K562 (cell line): ENCODE measurements at regions not wholly inside any gene's neighbourhood (a gene's known extent, or its start where the extent isn't known, plus 50 kb on each side); places are given as distances from the start of the nearest gene placed in this dataset.

Experiments used
- ATAC-seq: fragments of 200-7000 bp; cut with Tn5 transposase; 3 replicates; pipeline ENCODE4 v1.9.1; 2020; ENCODE audit warnings: moderate library complexity
- BruUV-seq: library from RNA; stranded (reverse); fragments of 400-500 nt; replicated peaks from 2 replicates; lab custom pipeline; 2021; lab: Mats Ljungman, UMichigan
- CTCF ChIA-PET: fragments of 300-600 bp; formaldehyde crosslinking; extraction: SDS; loops from one replicate; lab custom pipeline; 2021; ENCODE audit warnings: low intra/inter-chr PET ratio; lab: Yijun Ruan, JAX
- POLR2A ChIA-PET: fragments of 300-600, 350-650 bp; sonication (Branson Sonifier 250); formaldehyde crosslinking; extraction: SDS; loops from one replicate; lab custom pipeline; 2021; ENCODE audit warnings: antibody characterized with exemption, inconsistent platforms; lab: Yijun Ruan, JAX
- DNase-seq, 4 experiments: peaks; one replicate each; pipeline versions ENCODE4 v3.0.0 to v3.0.0-alpha.2; 2011 to 2018; ENCODE audit warnings: low spot score in 3 of 4, mixed read lengths in 3 of 4; ENCODE audit errors: extremely low read depth in 1 of 4
- FAIRE-seq: peaks from 2 replicates; lab custom pipeline; 2011; peaks lifted over from hg19 to GRCh38; lab: Jason Lieb, UNC
- H2AFZ ChIP-seq: 2 replicates; pipeline ENCODE4 v1.6.0; 2011; ENCODE audit warnings: low read depth, low read length, control low read depth, inconsistent platforms
- H3K27ac ChIP-seq: fragments of 200-600 bp; 3 replicates; pipeline ENCODE4 v1.8.0; 2011; ENCODE audit warnings: low read depth, mild to moderate bottlenecking, control low read depth, inconsistent platforms, low read length, moderate library complexity, mixed read lengths; ENCODE audit errors: extremely low read depth
- H3K27me3 ChIP-seq, 2 experiments: fragments of 300-600 bp in 1 of 2; 2 replicates in 1 of 2; 3 replicates in 1 of 2; pipeline versions ENCODE4 v1.6.0 to v1.8.0; 2011; ENCODE audit warnings: inconsistent platforms in 2 of 2, low read length in 2 of 2, mild to moderate bottlenecking in 1 of 2, mixed read lengths in 1 of 2, moderate library complexity in 1 of 2; ENCODE audit not compliant: control insufficient read depth in 2 of 2, insufficient read depth in 2 of 2
- H3K36me3 ChIP-seq: fragments of 300-600 bp; 3 replicates; pipeline ENCODE4 v1.8.0; 2011; ENCODE audit warnings: mild to moderate bottlenecking, low read length, inconsistent platforms; ENCODE audit not compliant: control insufficient read depth, insufficient read depth
- H3K4me1 ChIP-seq, 2 experiments: fragments of 200-600 bp in 1 of 2; replicated peaks in 1 of 2; 2 replicates in 1 of 2; 3 replicates in 1 of 2; pipeline versions ENCODE4 v1.5.1 to v1.8.0; 2011; ENCODE audit warnings: inconsistent platforms in 2 of 2, low read length in 2 of 2, mild to moderate bottlenecking in 1 of 2, mixed read lengths in 1 of 2, moderate library complexity in 1 of 2; ENCODE audit not compliant: control insufficient read depth in 2 of 2, insufficient read depth in 2 of 2
- H3K4me2 ChIP-seq: 2 replicates; pipeline ENCODE4 v1.6.1; 2011; ENCODE audit warnings: low read length, control low read depth, inconsistent platforms, mixed read lengths; ENCODE audit not compliant: insufficient read depth
- H3K4me3 ChIP-seq: fragments of 200-600 bp; sonication (generic), shearing (Covaris generic); 2 replicates; pipeline ENCODE4 v1.5.1; 2016; ENCODE audit warnings: control low read depth, inconsistent platforms
- H3K79me2 ChIP-seq: fragments of 200-600 bp; 3 replicates; pipeline ENCODE4 v1.8.0; 2011; ENCODE audit warnings: low read length, inconsistent platforms; ENCODE audit not compliant: control insufficient read depth, insufficient read depth
- H3K9ac ChIP-seq, 2 experiments: 2 replicates each; pipeline versions ENCODE4 v1.6.0 to v1.6.1; 2011; ENCODE audit warnings: low read depth in 2 of 2, low read length in 2 of 2, control low read depth in 1 of 2, inconsistent platforms in 1 of 2, mild to moderate bottlenecking in 1 of 2, mixed read lengths in 1 of 2; ENCODE audit not compliant: insufficient read depth in 1 of 2
- H3K9me1 ChIP-seq: one replicate; pipeline ENCODE4 v1.6.0; 2011; ENCODE audit warnings: inconsistent platforms, mild to moderate bottlenecking, low read length, moderate library complexity; ENCODE audit not compliant: control insufficient read depth, insufficient read depth
- H3K9me3 ChIP-seq: replicated peaks from 2 replicates; pipeline ENCODE4 v1.5.1; 2011; ENCODE audit warnings: low read depth, low read length, inconsistent platforms; ENCODE audit not compliant: control insufficient read depth, insufficient read depth
- H4K20me1 ChIP-seq: replicated peaks from 2 replicates; pipeline ENCODE4 v1.6.1; 2011; ENCODE audit warnings: low read length, inconsistent platforms, mixed read lengths; ENCODE audit not compliant: control insufficient read depth, insufficient read depth
- NR4A1 ChIP-seq, 2 experiments: fragments of 250-450 bp in 1 of 2; fragments of 450-650 bp in 1 of 2; sonication (Bioruptor Pico) in 1 of 2; IDR thresholded peaks; 2 replicates each; pipeline versions ENCODE4 v1.4.0 to v1.6.1; 2016 to 2020; ENCODE audit warnings: mild to moderate bottlenecking in 2 of 2, missing compliant biosample characterization in 1 of 2, missing genetic modification characterization in 1 of 2, moderate library complexity in 1 of 2
- SRSF7 ChIP-seq: fragments of 200-400 bp; formaldehyde crosslinking; optimal IDR thresholded peaks from 2 replicates; pipeline ENCODE3; 2017; ENCODE audit warnings: mild to moderate bottlenecking, low read depth, low read length
- WGBS: fragments of 100-300 bp; shearing (Covaris generic); methylation state at CpG from one replicate; pipeline ENCODE4 v1.1.6; 2016; ENCODE audit warnings: low coverage, mixed read lengths; ENCODE audit not compliant: insufficient coverage; ENCODE audit errors: missing lambda C conversion rate; 5-methylcytosine and 5-hydroxymethylcytosine counted together
- in situ Hi-C: fragments of 300-500 bp; cut with MboI; formaldehyde crosslinking; loops from 4 replicates; pipeline ENCODE4 v1.15.0; 2018; ENCODE audit warnings: inconsistent platforms, mixed read lengths
- intact Hi-C: fragments of 100-400 bp; cut with micrococcal nuclease; formaldehyde crosslinking; loops from 2 replicates; pipeline ENCODE4 v1.14.2; 2022
- TF ChIP-seq, protein P1 (sequence below), 2 experiments: fragments of 450-650 bp; IDR thresholded peaks; 2 replicates each; pipeline ENCODE4 v1.6.1; 2016; ENCODE audit warnings: mild to moderate bottlenecking in 2 of 2, borderline replicate concordance in 1 of 2, low read depth in 1 of 2, moderate library complexity in 1 of 2

DNA sequence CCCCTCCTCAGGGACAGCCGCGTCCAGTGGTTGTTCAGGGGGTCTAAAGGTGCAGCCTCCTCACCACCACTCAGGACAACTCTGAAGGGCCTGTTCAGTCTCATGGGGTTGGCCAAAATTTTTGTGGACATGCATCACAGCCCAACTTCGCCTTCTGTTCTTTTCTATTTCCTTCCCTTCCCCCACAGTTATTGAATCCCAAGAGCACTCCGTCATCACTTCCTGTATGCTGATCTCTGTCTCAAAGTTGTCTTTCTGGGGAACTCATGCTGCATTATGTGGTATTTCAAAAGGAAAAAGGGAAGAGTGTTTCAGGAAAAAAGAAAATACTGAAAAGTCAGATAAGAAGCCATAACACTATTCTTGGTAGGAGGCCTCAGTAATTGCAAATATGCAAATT lies 355.4 kb downstream of the CAAP1 start (continued):
- TF ChIP-seq NR4A1 (CRISPR knock-in tag; IDR thresholded peaks at IDR 0.05) (no peak), NR4A1 (tag; IDR thresholded peaks at IDR 0.05) (no peak)

DNA sequence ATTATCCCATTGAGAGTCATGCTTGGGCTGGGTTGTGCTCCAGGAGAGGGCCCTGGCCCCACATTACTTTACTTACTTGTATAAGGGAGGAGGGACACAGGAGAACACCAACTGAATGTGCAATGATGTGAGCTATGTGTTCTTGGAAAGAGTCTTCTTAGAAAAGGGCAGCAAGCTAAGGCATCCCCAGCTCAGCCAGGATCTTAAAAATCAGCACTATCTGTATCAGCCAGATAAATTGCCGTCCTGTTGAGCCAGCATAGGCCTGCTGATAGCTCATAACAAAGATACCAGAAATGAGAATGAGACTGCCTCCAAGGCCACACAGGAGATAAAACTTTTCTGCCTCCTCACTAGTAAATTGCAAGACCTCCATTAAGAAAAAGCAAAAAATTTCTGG lies 357.5 kb downstream of the CAAP1 start:
- no peak for ATAC-seq
- no CpG with 5 or more reads among the region's 1 CpG for WGBS
- intact Hi-C loops (no loop called here), in situ Hi-C loops (no loop called here)
- H4K20me1 ChIP-seq, result no peaks in the 10 kb centered on the region
- no peaks in the 10 kb centered on the region for H3K4me1 ChIP-seq
- H3K79me2 ChIP-seq, result no peaks in the 10 kb centered on the region
- no peak overlapping the region for H3K9ac ChIP-seq
- CTCF ChIA-PET, result no interaction called here
- H3K4me2 ChIP-seq, result no peak overlapping the region
- no peak overlapping the region for H3K27ac ChIP-seq
- no peak for FAIRE-seq
- no peaks in the 10 kb centered on the region for H3K36me3 ChIP-seq
- no peaks in the 10 kb centered on the region for H3K9me3 ChIP-seq
- DNase-seq, result no peak
- no peaks in the 10 kb centered on the region for H3K9me1 ChIP-seq
- BruUV-seq, result no TSS peak
- no peaks in the 10 kb centered on the region for H3K27me3 ChIP-seq
- H2AFZ ChIP-seq, result no peak overlapping the region
- no peak overlapping the region for H3K4me3 ChIP-seq
- POLR2A ChIA-PET, result no interaction called here
- TF ChIP-seq, protein P1, sequence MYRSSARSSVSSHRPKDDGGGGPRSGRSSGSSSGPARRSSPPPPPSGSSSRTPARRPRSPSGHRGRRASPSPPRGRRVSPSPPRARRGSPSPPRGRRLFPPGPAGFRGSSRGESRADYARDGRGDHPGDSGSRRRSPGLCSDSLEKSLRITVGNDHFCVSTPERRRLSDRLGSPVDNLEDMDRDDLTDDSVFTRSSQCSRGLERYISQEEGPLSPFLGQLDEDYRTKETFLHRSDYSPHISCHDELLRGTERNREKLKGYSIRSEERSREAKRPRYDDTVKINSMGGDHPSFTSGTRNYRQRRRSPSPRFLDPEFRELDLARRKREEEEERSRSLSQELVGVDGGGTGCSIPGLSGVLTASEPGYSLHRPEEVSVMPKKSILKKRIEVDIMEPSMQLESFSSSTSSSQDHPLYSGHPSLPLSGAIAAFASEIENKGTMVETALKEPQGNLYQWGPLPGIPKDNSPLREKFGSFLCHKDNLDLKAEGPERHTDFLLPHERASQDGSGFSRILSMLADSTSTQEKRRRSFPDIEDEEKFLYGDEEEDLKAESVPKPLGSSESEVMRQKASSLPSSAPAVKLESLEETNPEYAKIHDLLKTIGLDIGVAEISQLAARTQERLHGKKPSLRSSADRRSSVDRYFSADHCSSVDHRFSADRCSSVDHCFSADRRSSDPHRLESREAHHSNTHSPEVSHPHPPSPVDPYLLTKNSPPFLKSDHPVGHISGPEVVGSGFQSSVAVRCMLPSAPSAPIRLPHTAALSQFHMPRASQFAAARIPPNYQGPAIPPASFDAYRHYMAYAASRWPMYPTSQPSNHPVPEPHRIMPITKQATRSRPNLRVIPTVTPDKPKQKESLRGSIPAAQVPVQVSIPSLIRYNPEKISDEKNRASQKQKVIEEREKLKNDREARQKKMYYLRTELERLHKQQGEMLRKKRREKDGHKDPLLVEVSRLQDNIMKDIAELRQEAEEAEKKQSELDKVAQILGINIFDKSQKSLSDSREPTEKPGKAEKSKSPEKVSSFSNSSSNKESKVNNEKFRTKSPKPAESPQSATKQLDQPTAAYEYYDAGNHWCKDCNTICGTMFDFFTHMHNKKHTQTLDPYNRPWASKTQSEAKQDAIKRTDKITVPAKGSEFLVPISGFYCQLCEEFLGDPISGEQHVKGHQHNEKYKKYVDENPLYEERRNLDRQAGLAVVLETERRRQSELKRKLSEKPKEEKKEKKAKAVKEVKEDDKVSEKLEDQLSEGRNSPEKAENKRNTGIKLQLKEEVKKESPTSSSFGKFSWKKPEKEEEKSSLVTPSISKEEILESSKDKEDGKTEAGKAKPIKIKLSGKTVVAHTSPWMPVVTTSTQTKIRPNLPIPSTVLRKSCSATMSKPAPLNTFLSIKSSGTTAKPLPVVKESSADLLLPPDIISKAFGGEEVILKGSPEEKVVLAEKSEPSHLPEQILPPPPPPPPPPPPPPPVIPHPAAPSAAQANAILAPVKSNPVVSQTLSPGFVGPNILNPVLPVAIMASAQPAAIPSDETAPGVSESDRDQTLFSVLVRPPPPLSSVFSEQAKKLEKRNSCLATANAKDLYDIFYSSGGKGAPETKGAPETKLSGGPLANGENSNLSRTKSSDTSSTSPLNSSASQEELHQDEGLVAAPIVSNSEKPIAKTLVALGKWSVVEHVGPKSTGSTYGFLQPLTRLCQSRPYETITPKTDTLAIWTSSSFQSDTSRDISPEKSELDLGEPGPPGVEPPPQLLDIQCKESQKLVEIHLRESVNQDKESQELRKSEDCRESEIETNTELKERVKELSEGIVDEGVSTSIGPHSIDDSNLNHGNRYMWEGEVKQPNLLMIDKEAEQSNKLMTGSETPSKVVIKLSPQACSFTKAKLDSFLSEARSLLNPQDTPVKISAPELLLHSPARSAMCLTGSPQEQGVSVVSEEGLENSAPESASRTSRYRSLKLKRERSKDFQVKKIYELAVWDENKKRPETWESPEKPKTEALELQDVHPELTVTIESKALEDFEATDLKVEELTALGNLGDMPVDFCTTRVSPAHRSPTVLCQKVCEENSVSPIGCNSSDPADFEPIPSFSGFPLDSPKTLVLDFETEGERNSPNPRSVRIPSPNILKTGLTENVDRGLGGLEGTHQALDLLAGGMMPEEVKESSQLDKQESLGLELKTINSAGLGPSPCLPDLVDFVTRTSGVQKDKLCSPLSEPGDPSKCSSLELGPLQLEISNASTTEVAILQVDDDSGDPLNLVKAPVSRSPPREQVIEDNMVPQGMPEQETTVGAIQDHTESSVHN (IDR thresholded peaks at IDR 0.05; ENCODE audit: borderline replicate concordance in 1 of 2, low read depth in 1 of 2), result no peak
- no peak for TF ChIP-seq SRSF7
